ENCODE measurements at regions not wholly inside any gene's neighbourhood (a gene's known extent, or its start where the extent isn't known, plus 50 kb on each side); places are given as distances from the start of the nearest gene placed in this dataset.
"Not testable (repeated sequence)": the region's sequence is repeated elsewhere in the genome, so short reads cannot be mapped to it uniquely, and the experiment has no call there.

- DNase-seq: peak; percentile 95 to 96
These were observed 623.3 kb upstream of the MANEA start for GRCh38 chr6:94953867-94954631.

DNA sequence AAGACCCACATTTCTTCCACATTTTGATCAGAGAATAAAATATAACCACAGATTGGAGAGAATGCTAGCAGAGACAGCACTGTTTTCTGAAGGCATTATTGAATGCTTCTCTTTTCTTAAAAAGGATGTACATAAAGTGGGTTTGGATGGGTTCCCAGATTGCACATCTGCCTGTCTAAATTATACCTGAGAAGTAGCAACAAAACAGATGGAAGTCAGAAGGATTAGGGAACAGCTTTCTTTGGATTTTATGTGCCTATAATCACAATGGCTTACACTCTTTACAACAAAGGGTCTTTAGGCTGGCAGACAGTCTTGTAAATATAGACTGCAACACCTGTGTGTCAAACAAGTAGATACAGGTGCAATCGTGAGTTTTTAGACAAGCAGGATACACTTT, 622.2 kb upstream of the MANEA start:
- peak; percentile 80 to 96 for DNase-seq

DNA sequence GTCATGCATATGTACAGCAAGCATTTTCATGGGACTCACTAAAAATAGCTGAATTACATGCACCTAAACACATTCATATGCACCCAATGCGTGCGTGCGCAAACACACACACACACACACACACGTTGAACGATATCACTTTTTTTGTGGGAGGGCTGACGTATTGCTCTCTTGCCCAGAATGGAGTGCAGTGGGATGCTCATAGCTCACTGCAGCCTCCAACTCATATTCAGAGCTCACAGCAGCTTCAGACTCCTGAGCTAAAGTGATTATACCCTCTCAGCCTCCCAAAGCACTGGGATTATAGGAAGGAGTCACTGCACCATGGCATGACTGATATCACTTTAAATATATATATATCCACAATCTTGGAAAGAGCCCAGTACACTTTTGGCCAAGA, 620.4 kb upstream of the MANEA start:
- peak; percentile 17 to 64 for DNase-seq

DNA sequence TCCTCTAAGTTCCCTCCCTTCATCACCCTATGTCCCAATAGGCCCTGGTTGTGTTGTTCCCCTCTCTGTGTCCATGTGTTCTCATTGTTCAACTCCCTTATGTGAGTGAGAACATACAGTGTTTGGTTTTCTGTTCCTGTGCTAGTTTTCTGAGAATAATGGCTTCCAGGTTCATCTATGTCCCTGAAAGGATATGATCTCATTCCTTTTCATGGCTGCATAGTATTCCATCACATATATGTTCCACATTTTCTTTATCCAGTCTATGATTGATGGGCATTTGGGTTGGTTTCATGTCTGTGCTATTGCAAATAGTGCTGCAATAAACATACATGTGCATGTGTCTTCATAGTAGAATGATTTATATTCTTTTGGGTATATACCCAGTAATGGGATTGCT, 612.6 kb upstream of the MANEA start:
- DNase-seq: not testable (repeated sequence)

DNA sequence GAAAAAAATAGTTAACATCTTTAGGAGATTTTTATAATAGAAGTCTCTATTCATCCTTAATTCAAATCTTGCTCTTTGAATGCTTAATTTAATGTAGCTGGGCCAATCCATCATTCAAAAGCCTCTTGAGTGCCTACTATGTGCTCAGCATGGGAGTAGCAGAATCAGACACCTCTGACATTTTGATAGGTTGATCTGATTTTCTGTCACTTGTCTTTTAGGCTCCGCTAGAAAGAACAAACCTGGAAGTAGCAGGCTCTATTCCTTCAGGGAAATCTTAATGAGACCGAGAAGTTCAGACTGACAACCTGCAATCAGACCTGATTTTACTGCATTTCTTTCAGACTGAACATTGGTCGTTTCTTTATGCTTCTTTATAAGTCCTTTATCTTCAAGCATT, 588.6 kb upstream of the MANEA start:
- DNase-seq: no peak

- no peak for DNase-seq
These were observed 559.4 kb upstream of the MANEA start for GRCh38 chr6:95017922-95018321.
